Activated T-helper 1 cell treated with anti-CD3 and anti-CD28 coated beads, Interleukin-12 subunit alpha, Interleukin-12 subunit beta, Interleukin-2, Interleukin-4 antibody, amounts not matched to agents 30 ng/mL and 10 ng/mL and 1 ng/mL, durations not matched to agents 14 hours and 24 hours and 36 hours (primary cell): ENCODE measurements at regions not wholly inside any gene's neighbourhood (a gene's known extent, or its start where the extent isn't known, plus 50 kb on each side); places are given as distances from the start of the nearest gene placed in this dataset.
"Not testable (repeated sequence)": the region's sequence is repeated elsewhere in the genome, so short reads cannot be mapped to it uniquely, and the experiment has no call there.

ENCODE experiments used
- DNase-seq: peaks from one replicate; pipeline ENCODE4 v3.0.0; 2021; ENCODE audit warnings: low spot score
- H3K27ac Mint-ChIP-seq: one replicate; pipeline ENCODE4 v1.8.0; 2021; ENCODE audit warnings: mild to moderate bottlenecking, mixed read lengths
- H3K27me3 Mint-ChIP-seq: one replicate; pipeline ENCODE4 v1.8.0; 2022; ENCODE audit warnings: mild to moderate bottlenecking, moderate library complexity, mixed read lengths; ENCODE audit not compliant: insufficient read depth
- H3K36me3 Mint-ChIP-seq: one replicate; pipeline ENCODE4 v1.8.0; 2021; ENCODE audit warnings: low read depth, mixed read lengths
- H3K4me1 Mint-ChIP-seq: one replicate; pipeline ENCODE4 v1.8.0; 2021; ENCODE audit warnings: low read depth, mixed read lengths
- H3K4me3 Mint-ChIP-seq: one replicate; pipeline ENCODE4 v1.8.0; 2021; ENCODE audit warnings: mild to moderate bottlenecking, moderate library complexity, mixed read lengths
- H3K9me3 Mint-ChIP-seq: one replicate; pipeline ENCODE4 v1.8.0; 2021; ENCODE audit warnings: mixed read lengths
- intact Hi-C: fragments of 100-400 bp; cut with micrococcal nuclease; formaldehyde crosslinking; loops from one replicate; pipeline ENCODE4 v1.15.1; 2024

DNA sequence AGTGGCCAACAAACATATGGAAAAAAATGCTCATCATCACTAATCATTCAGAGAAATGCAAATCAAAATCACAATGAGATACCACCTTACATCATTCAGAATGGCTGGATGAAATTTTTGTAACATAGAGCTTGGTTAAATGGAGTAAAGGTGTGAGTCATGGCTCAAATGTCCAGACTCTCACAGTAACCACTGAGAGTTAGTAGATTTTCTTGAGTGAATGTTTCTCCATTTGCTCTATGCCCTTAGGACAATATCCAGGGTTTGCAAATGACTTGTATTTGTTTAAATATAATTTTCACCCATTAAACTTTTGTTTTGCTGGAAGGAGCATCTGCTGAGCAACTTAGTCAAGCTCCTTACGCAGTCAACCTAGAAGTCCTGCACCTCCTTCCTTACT is 967.2 kb downstream of the XPNPEP1 start:
- H3K9me3 Mint-ChIP-seq: peaks cover 32% of the 10 kb centered on the region
- H3K27ac Mint-ChIP-seq: no peak overlapping the region
- intact Hi-C loops: no loop called here
- H3K4me1 Mint-ChIP-seq: no peaks in the 10 kb centered on the region
- H3K36me3 Mint-ChIP-seq: no peaks in the 10 kb centered on the region
- no peaks in the 10 kb centered on the region for H3K27me3 Mint-ChIP-seq
- no peak overlapping the region for H3K4me3 Mint-ChIP-seq
- DNase-seq: no peak

DNA sequence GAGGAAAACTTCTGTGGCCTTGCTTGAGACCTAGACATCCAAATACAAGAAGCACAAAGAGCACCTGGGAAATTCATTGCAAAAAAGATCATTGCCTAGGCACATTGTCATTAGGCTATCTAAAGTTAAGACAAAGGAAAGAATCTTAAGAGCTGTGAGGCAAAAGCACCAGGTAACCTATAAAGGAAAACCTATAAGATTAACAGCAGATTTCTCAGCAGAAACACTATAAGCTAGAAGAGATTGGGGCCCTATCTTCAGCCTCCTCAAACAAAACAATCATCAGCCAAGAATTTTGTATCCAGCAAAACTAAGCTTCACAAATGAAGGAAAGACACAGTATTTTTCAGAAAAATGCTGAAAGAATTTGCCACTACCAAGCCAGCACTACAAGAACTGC is 1003.3 kb downstream of the XPNPEP1 start:
- H3K4me3 Mint-ChIP-seq, H3K36me3 Mint-ChIP-seq, H3K27me3 Mint-ChIP-seq, DNase-seq, H3K4me1 Mint-ChIP-seq, intact Hi-C loops, H3K27ac Mint-ChIP-seq, H3K9me3 Mint-ChIP-seq: not testable (repeated sequence)

DNA sequence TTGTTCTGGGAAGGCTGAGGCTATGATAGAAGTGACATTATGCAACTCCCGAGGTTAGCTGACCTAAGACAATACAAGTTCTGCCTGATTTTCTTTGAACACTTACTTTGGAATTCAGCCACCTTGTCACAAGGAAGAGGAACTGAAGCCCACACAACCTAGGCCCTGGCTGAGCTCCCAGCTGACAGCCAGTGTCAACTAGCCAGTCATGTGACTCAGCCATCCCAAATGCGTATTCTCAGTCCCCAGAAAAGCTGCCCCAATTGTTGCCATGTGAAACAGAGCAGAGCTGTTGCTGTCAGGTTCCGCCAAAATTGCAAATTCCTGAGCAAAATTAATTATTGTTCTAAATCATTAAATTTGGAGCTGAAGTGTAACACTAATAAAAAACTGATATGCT is 1010.0 kb downstream of the XPNPEP1 start:
- no peaks in the 10 kb centered on the region for H3K4me1 Mint-ChIP-seq
- no peak overlapping the region for H3K27ac Mint-ChIP-seq
- intact Hi-C loops: no loop called here
- no peaks in the 10 kb centered on the region for H3K9me3 Mint-ChIP-seq
- H3K4me3 Mint-ChIP-seq: no peak overlapping the region
- peaks cover 8% of the 10 kb centered on the region for H3K27me3 Mint-ChIP-seq
- H3K36me3 Mint-ChIP-seq: no peaks in the 10 kb centered on the region
- no peak for DNase-seq

DNA sequence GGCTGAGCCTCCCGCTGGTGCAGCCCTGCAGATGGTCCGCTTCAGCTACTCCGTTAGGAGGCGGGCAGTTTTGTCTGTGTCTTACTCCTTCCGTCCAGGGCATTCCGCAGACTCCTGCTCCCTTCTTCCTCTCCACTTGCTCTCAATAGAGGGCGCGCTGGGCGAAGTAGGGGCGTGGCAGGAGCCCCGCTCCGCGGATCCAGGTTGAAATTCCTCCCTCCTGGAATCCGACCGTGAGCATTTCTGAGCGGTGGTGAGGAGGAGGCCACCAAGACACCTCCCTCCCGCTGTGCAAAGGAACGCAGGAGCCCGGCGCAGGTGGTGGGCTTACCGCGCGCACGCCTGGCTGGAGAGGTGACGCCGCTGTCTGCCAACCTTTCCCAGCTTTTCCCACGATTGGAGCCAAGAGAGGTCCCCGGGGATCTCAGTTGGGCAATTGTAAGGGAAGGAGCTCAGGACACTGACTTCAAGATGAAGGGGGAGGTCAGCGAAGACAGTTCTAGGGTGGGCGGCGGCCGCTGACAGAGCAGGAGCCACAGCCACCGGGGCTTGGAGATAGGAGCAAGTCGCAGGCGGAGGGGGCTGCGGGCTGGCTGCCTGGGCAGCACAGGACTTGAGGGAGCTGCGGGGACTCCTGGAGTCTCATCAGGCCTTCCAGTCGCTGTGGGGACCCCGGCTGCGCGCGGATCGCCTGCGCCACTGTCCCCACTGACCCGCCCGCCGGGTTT is 1011.3 kb downstream of the XPNPEP1 start:
- H3K27ac Mint-ChIP-seq: no peak overlapping the region
- no peaks in the 10 kb centered on the region for H3K9me3 Mint-ChIP-seq
- intact Hi-C loops: no loop called here
- H3K36me3 Mint-ChIP-seq: no peaks in the 10 kb centered on the region
- no peak for DNase-seq
- H3K4me1 Mint-ChIP-seq: no peaks in the 10 kb centered on the region
- H3K4me3 Mint-ChIP-seq: no peak overlapping the region
- peaks cover 8% of the 10 kb centered on the region for H3K27me3 Mint-ChIP-seq

DNA sequence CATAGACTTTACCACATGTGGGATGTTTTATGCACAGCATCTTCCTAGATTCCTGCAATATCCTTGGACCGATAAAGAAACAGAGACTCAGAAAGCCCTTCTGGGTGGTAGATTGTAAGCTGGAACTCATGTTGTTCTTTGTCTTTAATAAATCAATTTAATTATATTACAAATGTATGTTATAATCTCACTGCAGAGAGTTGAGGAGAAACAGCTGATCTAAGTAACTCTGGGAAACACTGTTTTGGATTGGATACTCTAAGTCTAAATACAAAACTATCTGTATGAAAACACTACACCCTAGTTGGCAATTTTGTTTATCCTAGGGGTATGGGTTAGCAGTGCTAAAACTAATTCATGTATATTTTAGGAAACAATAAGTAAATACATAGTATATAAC is 1015.2 kb downstream of the XPNPEP1 start:
- no peak overlapping the region for H3K4me3 Mint-ChIP-seq
- intact Hi-C loops: no loop called here
- peaks cover 5% of the 10 kb centered on the region for H3K27me3 Mint-ChIP-seq
- no peak for DNase-seq
- H3K36me3 Mint-ChIP-seq: no peaks in the 10 kb centered on the region
- H3K4me1 Mint-ChIP-seq: no peaks in the 10 kb centered on the region
- no peaks in the 10 kb centered on the region for H3K9me3 Mint-ChIP-seq
- no peak overlapping the region for H3K27ac Mint-ChIP-seq

DNA sequence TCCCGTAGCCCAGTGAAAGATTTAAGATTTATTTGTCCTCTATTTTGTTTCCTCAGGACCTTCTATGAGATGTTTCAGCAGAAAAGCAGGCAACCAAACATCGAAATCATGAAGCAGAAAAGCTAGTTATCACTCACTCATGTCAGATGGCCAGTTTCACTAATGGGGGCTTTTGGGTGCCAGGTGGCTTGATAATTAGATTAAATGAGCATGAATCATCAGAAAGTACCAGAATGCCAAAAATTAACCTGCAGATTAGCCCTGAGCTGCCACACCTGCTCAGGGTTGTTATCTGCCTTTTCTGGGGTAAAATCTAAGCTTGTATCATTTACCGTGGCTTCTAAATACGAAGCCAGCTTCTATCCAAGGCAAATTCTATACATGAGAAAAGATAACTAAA is 1017.5 kb downstream of the XPNPEP1 start:
- intact Hi-C loops: no loop called here
- Mint-ChIP-seq H3K27me3 (peaks cover 2% of the 10 kb centered on the region), H3K9me3 (no peaks in the 10 kb centered on the region), H3K36me3 (no peaks in the 10 kb centered on the region), H3K4me3 (no peak overlapping the region), H3K27ac (no peak overlapping the region), H3K4me1 (no peaks in the 10 kb centered on the region)
- no peak for DNase-seq

DNA sequence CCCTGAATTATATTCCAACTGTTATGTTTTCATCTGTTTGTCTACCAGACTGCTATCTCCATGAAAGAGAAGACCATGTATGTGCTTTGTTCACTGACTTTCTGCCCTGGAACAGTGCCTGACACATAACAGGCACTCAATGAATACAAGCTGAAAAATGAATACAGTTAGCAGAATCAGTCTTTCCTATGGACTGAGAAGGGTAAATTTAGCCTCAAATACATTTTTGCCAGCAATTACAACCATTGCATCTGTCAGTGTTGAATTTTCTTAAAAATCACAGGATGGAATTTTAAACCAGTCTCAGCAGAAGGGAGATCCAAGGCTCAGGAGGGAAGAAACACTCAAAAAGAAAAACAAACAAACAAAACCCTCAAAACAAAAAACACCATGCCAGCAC is 1018.1 kb downstream of the XPNPEP1 start:
- peaks cover 2% of the 10 kb centered on the region for H3K27me3 Mint-ChIP-seq

DNA sequence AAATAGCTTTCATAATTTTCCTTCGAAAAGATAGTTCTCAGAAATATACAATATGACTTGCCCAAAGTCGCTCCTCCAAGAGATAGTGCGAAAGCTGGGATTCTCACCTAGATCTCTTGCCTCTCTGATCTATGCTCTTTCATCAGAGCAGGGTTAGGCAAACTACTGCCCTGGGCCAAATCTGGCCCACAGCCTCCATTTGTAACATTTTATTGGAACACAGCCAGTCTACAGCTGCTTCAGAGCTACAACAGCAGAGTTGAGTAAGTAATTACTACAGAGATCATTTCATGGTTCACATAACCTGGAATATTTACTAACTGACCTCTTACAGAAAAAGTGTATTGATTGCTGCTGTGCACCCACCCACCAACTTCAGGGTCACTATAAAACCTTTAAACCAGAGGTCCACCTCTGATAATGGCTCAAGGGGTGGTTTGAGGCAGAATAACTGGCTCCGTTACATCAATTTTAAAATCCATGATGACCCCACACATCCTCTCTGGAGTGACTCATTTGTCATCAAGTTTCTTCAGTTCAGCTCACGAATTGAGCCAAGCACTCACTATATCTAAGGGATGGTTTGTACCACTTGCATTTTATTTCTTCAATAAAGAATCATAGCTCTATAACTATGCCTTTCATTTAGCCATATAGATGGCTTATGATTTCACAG is 1019.0 kb downstream of the XPNPEP1 start:
- H3K9me3 Mint-ChIP-seq: no peaks in the 10 kb centered on the region
- no peak overlapping the region for H3K4me3 Mint-ChIP-seq
- H3K4me1 Mint-ChIP-seq: no peaks in the 10 kb centered on the region
- H3K27ac Mint-ChIP-seq: no peak overlapping the region
- H3K27me3 Mint-ChIP-seq: no peaks in the 10 kb centered on the region
- no peaks in the 10 kb centered on the region for H3K36me3 Mint-ChIP-seq
- DNase-seq: no peak
- intact Hi-C loops: no loop called here

More for the DNA sequence above, 1018.1 kb downstream of the XPNPEP1 start:
- no peaks in the 10 kb centered on the region for H3K4me1 Mint-ChIP-seq
- H3K4me3 Mint-ChIP-seq: no peak overlapping the region
- no peak for DNase-seq
- H3K9me3 Mint-ChIP-seq: no peaks in the 10 kb centered on the region
- H3K36me3 Mint-ChIP-seq: no peaks in the 10 kb centered on the region
- no peak overlapping the region for H3K27ac Mint-ChIP-seq
- intact Hi-C loops: no loop called here

DNA sequence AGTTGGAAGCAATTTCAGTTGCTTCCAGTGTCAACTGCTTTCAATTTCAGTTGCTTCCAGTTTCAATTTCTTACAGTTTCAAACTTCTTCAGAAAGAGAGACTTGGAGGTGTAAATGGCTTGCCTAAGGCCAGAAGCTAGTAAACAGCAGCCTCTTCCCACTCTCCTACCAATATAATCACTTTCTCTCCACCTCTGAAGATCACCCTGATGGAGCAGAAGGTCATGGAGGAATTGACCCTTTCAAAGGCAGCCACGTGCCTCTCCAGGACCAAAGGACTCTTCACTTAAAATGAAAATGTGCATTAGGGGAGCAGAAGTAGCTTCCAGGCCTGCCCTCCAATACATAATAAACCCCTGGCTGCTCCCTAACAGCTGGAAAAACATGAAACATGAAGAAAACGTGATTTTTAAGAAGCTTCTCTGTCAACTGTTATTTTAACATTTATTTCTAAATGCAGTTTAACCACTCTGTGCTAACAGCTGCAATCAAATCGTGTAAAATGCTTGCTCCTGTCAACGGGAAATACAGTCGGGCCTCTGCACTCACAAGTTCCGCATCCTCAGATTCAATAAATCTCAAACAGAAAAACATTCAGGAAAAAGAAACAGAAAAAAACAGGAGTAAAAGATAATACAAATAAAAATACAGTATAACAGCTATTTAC is 1020.6 kb downstream of the XPNPEP1 start:
- Mint-ChIP-seq H3K27ac (no peak overlapping the region), H3K27me3 (no peaks in the 10 kb centered on the region)

DNA sequence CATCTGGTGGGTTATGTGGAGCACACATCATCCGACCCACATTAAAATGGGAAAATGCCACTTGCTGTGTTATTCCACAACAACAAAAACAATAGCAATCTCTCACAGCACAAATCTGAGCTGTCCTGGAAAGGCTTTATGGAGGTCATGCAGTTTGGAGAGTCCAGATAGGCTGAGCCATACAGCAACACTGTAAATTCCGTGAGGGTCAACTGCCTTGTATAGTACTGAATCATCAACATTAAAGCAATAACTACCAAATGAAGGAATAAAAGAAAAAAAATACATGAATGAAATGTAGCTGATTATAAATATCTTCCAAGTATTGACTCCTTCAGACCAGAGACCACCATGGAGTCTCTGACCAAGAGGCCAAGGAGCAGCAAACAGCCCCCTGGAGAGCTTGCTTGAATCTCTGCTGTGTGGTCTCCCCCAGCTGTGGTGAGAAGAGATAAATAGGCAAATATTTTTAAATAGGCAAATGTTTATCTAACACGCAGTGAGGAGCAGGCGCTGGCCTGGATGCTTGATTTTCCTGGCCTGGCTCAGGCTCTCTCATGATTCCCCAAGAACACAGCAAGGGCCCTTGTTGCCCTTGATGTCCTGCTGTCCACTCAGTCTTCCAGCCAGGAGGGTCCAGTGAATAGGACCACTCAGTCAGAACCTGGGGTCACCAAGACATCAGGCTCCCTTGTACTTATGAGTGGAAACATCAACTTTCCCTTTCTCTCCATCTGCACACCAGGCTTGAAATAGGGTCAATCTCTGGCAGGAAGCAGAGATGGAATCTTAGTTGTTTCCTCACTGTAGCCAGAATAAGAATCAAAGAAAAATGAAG is 1021.3 kb downstream of the XPNPEP1 start:
- H3K9me3 Mint-ChIP-seq: peaks cover 4% of the 10 kb centered on the region
- no peak for DNase-seq
- no peak overlapping the region for H3K4me3 Mint-ChIP-seq
- H3K27ac Mint-ChIP-seq: no peak overlapping the region
- no peaks in the 10 kb centered on the region for H3K27me3 Mint-ChIP-seq
- no peaks in the 10 kb centered on the region for H3K4me1 Mint-ChIP-seq
- intact Hi-C loops: no loop called here
- H3K36me3 Mint-ChIP-seq: no peaks in the 10 kb centered on the region

More for the DNA sequence above, 1020.6 kb downstream of the XPNPEP1 start:
- H3K36me3 Mint-ChIP-seq: no peaks in the 10 kb centered on the region
- intact Hi-C loops: no loop called here
- no peaks in the 10 kb centered on the region for H3K4me1 Mint-ChIP-seq
- no peak for DNase-seq
- no peak overlapping the region for H3K4me3 Mint-ChIP-seq
- no peaks in the 10 kb centered on the region for H3K9me3 Mint-ChIP-seq

DNA sequence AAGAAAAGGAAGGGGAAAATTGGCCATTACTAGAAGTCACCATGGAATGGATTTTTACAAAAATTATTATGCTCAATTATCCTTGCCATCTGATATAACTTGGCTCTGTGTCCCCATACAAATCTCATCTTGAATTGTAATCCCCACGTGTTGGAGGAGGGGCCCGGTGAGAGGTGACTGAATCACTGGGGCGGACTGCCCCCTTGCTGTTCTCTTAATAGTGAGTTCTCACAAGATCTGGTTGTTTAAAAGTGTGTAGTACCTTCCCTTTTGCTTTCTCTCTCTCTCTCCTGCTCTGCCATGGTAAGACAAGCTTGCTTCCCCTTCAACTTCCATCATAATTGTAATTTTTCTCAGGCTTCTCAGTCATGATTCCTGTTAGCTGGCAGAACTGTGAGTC is 1023.6 kb downstream of the XPNPEP1 start:
- intact Hi-C loops: no loop called here
- H3K4me1 Mint-ChIP-seq: no peaks in the 10 kb centered on the region
- H3K4me3 Mint-ChIP-seq: no peak overlapping the region
- H3K9me3 Mint-ChIP-seq: peaks cover 5% of the 10 kb centered on the region
- DNase-seq: no peak
- H3K27ac Mint-ChIP-seq: no peak overlapping the region
- no peaks in the 10 kb centered on the region for H3K36me3 Mint-ChIP-seq
- H3K27me3 Mint-ChIP-seq: no peaks in the 10 kb centered on the region

DNA sequence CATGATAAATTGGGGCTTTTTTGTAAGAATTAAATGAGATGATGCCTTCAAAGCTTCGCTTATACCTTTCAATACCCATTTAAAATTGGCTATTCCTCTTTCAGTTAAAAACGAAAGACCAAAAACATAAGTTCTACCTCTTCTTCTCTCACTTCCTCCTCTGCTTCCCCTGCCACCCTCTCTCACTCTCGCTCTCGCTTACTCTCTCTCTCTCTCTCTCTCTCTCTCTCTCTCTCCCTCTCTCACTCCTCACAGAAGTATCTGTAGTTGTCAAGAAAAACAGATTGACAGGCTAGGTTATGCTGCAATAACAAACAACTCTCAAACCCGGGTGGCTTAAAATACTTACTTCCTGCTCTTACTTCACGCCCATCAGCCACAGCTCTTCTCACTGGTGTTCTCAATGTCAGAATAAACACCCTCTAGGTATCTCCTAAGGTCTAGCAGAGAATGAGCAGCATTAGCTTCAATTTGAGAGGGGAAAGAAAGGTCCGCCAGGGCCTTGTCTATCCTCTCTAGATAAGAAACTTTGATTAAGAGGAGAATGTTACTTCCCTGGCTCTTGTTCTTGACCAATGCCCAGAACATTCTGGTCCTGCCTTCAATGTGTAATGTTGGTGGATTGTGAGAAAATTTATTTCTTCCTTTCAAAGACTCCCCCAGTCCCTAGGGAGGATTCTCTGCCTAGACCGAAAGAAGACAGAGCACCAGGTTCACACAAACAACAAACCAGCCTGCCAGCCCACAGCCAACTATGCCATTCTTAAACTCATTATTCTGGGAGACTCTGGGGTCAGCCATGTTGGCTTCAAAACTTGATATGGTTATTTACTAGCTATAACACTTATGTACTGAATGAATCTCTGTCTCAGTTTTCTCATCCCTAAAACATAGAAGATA is 1028.7 kb downstream of the XPNPEP1 start:
- intact Hi-C loops: no loop called here
- peaks cover 17% of the 10 kb centered on the region for H3K9me3 Mint-ChIP-seq
- H3K4me1 Mint-ChIP-seq: no peaks in the 10 kb centered on the region
- H3K36me3 Mint-ChIP-seq: no peaks in the 10 kb centered on the region
- H3K27ac Mint-ChIP-seq: no peak overlapping the region
- no peak overlapping the region for H3K4me3 Mint-ChIP-seq
- no peaks in the 10 kb centered on the region for H3K27me3 Mint-ChIP-seq
- no peak for DNase-seq
